CD4-positive, alpha-beta memory T cell (primary cell): ENCODE measurements at regions not wholly inside any gene's neighbourhood (a gene's known extent, or its start where the extent isn't known, plus 50 kb on each side); places are given as distances from the start of the nearest gene placed in this dataset.
"Not testable (repeated sequence)": the region's sequence is repeated elsewhere in the genome, so short reads cannot be mapped to it uniquely, and the experiment has no call there.

Source experiments
- CTCF ChIA-PET: fragments of 350-600 bp; sonication (Branson Sonifier 250); formaldehyde crosslinking; loops from one replicate; lab custom pipeline; 2021; ENCODE audit warnings: inconsistent platforms; ENCODE audit not compliant: partially characterized antibody; lab: Charles Lee
- POLR2A ChIA-PET: fragments of 350-600 bp; sonication (Branson Sonifier 250); formaldehyde crosslinking; loops from one replicate; lab custom pipeline; 2021; ENCODE audit not compliant: partially characterized antibody; lab: Charles Lee
- DNase-seq, 5 donors: peaks; one replicate each; pipeline versions ENCODE4 v3.0.0 to v3.0.0-alpha.2; 2020 to 2022; ENCODE audit warnings: mixed read lengths in 1 of 5
- H3K27ac ChIP-seq: one replicate; pipeline ENCODE4 v1.7.0; 2013; ENCODE audit warnings: low read depth, low read length
- H3K27me3 ChIP-seq: 2 replicates; pipeline ENCODE4 v1.7.0; 2013; ENCODE audit warnings: mild to moderate bottlenecking, low read length, moderate library complexity; ENCODE audit not compliant: insufficient read depth
- H3K36me3 ChIP-seq: 2 replicates; pipeline ENCODE4 v1.7.0; 2013; ENCODE audit warnings: mild to moderate bottlenecking, low read length, moderate library complexity; ENCODE audit not compliant: insufficient read depth
- H3K4me1 ChIP-seq: 2 replicates; pipeline ENCODE4 v1.7.0; 2013; ENCODE audit warnings: mild to moderate bottlenecking, low read length, moderate library complexity; ENCODE audit not compliant: insufficient read depth
- H3K4me3 ChIP-seq, 2 donors: one replicate each; pipeline ENCODE4 v1.7.0; 2013; ENCODE audit warnings: low read length in 2 of 2, mild to moderate bottlenecking in 1 of 2
- H3K9me3 ChIP-seq, 2 donors: one replicate each; pipeline ENCODE4 v1.7.0; 2013; ENCODE audit warnings: low read length in 2 of 2, control low read depth in 1 of 2; ENCODE audit not compliant: control insufficient read depth in 1 of 2
- H3K27ac Mint-ChIP-seq, 7 donors: one replicate each; pipeline ENCODE4 v1.8.0; 2020 to 2021; ENCODE audit warnings: mixed read lengths in 7 of 7, mild to moderate bottlenecking in 6 of 7, inconsistent platforms in 3 of 7, moderate library complexity in 3 of 7
- H3K27me3 Mint-ChIP-seq, 2 donors: one replicate each; pipeline ENCODE4 v1.8.0; 2020 to 2021; ENCODE audit warnings: mixed read lengths in 2 of 2
- H3K36me3 Mint-ChIP-seq, 2 donors: one replicate each; pipeline ENCODE4 v1.8.0; 2020 to 2021; ENCODE audit warnings: mixed read lengths in 2 of 2, inconsistent platforms in 1 of 2, mild to moderate bottlenecking in 1 of 2
- H3K4me1 Mint-ChIP-seq, 4 donors: one replicate each; pipeline ENCODE4 v1.8.0; 2020 to 2021; ENCODE audit warnings: mixed read lengths in 4 of 4, mild to moderate bottlenecking in 1 of 4
- H3K4me3 Mint-ChIP-seq, 8 donors: one replicate each; pipeline ENCODE4 v1.8.0; 2020 to 2021; ENCODE audit warnings: mixed read lengths in 8 of 8, mild to moderate bottlenecking in 7 of 8, moderate library complexity in 6 of 8, inconsistent platforms in 3 of 8
- H3K9me3 Mint-ChIP-seq, 8 donors: one replicate each; pipeline ENCODE4 v1.8.0; 2020 to 2021; ENCODE audit warnings: mixed read lengths in 8 of 8, mild to moderate bottlenecking in 5 of 8, inconsistent platforms in 3 of 8, moderate library complexity in 1 of 8
- intact Hi-C: fragments of 100-400 bp; cut with micrococcal nuclease; formaldehyde crosslinking; loops from one replicate; pipeline ENCODE4 v1.15.1; 2023

DNA sequence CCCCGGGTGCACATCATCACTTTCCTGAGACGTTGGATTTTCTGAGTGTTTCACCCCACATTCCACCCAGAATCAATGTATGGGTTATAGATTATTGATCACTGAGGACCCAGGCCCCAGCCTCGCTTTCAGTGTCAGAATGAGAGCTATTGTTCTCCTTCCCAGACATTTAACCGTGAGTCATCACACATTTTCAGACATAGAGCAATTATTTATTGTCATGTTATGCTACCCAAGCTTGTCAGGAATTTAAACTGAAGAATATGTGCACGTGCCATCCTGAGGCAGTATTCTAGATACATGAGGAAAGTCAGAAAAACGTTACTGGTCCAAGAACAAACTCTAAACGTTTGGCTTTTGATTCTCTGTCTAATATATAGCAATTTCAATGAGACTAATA lies 276.6 kb upstream of the ZNF507 start:
- Mint-ChIP-seq H3K27me3 (peaks cover 2 to 3% of the 10 kb centered on the region in 2 donors), H3K9me3 (peaks cover 0 to 6% (median under 1%) of the 10 kb centered on the region in 8 donors), H3K27ac (no peak overlapping the region), H3K36me3 (no peaks in the 10 kb centered on the region), H3K4me3 (no peak overlapping the region), H3K4me1 (no peaks in the 10 kb centered on the region)
- H3K36me3 ChIP-seq: no peaks in the 10 kb centered on the region
- H3K27ac ChIP-seq: no peak overlapping the region
- DNase-seq: no peak
- ChIA-PET CTCF (no interaction called here), POLR2A (no interaction called here)
- H3K27me3 ChIP-seq: no peaks in the 10 kb centered on the region
- intact Hi-C loops: no loop called here
- H3K9me3 ChIP-seq: no peaks in the 10 kb centered on the region
- H3K4me1 ChIP-seq: no peaks in the 10 kb centered on the region
- no peak overlapping the region for H3K4me3 ChIP-seq

- Histone ChIP-seq H3K36me3 (no peaks in the 10 kb centered on the region), H3K27me3 (no peaks in the 10 kb centered on the region), H3K4me1 (no peaks in the 10 kb centered on the region), H3K27ac (no peak overlapping the region), H3K4me3 (no peak overlapping the region), H3K9me3 (no peaks in the 10 kb centered on the region)
- DNase-seq: no peak
- no peaks in the 10 kb centered on the region for H3K4me1 Mint-ChIP-seq
- ChIA-PET POLR2A (no interaction called here), CTCF (no interaction called here)
- H3K36me3 Mint-ChIP-seq: no peaks in the 10 kb centered on the region
- no peak overlapping the region for H3K4me3 Mint-ChIP-seq
- intact Hi-C loops: no loop called here
- no peak overlapping the region for H3K27ac Mint-ChIP-seq
- peaks cover 0 to 6% (median 0%) of the 10 kb centered on the region in 8 donors for H3K9me3 Mint-ChIP-seq
- peaks cover 0 to 2% of the 10 kb centered on the region in 2 donors for H3K27me3 Mint-ChIP-seq
Measured at GRCh38 chr19:32070101-32070500, 275.3 kb upstream of the ZNF507 start.

DNA sequence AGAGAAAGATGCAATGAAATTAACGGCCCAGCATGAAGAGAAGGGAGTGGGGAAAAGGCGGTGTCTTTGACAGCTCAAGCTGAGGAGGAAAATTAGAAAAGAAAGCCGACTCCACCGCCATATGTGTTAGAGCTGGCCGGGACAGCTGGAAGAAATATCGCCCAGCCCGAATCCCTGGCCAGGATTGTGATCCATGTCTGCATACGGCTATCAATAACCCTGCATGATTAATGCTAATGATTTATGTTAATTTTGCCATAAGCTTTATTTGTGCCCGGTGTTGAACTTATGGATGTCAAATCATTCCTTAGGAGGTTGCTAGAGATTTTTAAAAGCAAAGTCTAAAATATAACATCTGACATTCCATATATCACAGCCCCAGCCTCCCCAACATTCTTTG lies 263.4 kb upstream of the ZNF507 start:
- H3K4me1 ChIP-seq: no peaks in the 10 kb centered on the region
- peaks cover 0 to 13% (median 4%) of the 10 kb centered on the region in 8 donors for H3K9me3 Mint-ChIP-seq
- H3K27ac ChIP-seq: no peak overlapping the region
- H3K4me1 Mint-ChIP-seq: peaks cover 0 to 2% (median 0%) of the 10 kb centered on the region in 4 donors
- no peak for DNase-seq
- no peaks in the 10 kb centered on the region for H3K36me3 Mint-ChIP-seq
- POLR2A ChIA-PET: no interaction called here
- no peaks in the 10 kb centered on the region for H3K36me3 ChIP-seq
- intact Hi-C loops: no loop called here
- no peak overlapping the region for H3K4me3 Mint-ChIP-seq
- no peaks in the 10 kb centered on the region for H3K27me3 ChIP-seq
- CTCF ChIA-PET: no interaction called here
- peaks cover 2 to 4% of the 10 kb centered on the region in 2 donors for H3K27me3 Mint-ChIP-seq
- no peak overlapping the region for H3K27ac Mint-ChIP-seq
- H3K4me3 ChIP-seq: no peak overlapping the region
- H3K9me3 ChIP-seq: no peaks in the 10 kb centered on the region

GRCh38 chr19:32084756-32085363 lies 260.6 kb upstream of the ZNF507 start:
- intact Hi-C loops, CTCF ChIA-PET, H3K27ac Mint-ChIP-seq, H3K36me3 Mint-ChIP-seq, H3K9me3 ChIP-seq, H3K27me3 Mint-ChIP-seq, H3K4me1 ChIP-seq, H3K4me3 Mint-ChIP-seq, H3K36me3 ChIP-seq, H3K4me1 Mint-ChIP-seq, H3K27me3 ChIP-seq, POLR2A ChIA-PET, DNase-seq, H3K4me3 ChIP-seq, H3K27ac ChIP-seq: not testable (repeated sequence)
- H3K9me3 Mint-ChIP-seq: peaks cover 0 to 13% (median 5%) of the 10 kb centered on the region in 8 donors

DNA sequence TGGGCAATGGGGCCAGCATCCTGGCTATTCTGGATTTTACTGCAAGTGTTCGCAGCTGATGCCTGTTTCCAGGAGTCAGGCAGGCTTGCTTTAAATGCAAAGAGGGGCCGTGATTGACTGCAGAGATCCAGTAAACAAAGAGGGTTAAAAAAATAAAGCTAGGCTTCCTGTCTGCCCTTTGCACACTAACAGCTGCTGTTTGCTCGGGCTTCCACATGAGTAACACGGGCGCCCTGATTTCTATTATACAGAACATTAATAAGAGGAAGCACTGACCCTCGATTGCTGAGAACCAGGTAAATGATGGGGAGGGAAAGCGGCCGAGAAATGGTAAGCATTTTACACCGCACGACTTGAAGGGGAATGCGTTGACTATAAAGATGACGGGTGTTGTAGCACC lies 254.2 kb upstream of the ZNF507 start:
- no peak overlapping the region for H3K4me3 Mint-ChIP-seq
- H3K27ac Mint-ChIP-seq: no peak overlapping the region
- H3K4me1 Mint-ChIP-seq: no peaks in the 10 kb centered on the region
- no peaks in the 10 kb centered on the region for H3K36me3 ChIP-seq
- H3K4me3 ChIP-seq: no peak overlapping the region
- intact Hi-C loops: no loop called here
- peaks cover 2 to 6% of the 10 kb centered on the region in 2 donors for H3K27me3 Mint-ChIP-seq
- H3K27ac ChIP-seq: no peak overlapping the region
- no peaks in the 10 kb centered on the region for H3K27me3 ChIP-seq
- H3K9me3 Mint-ChIP-seq: peaks cover 0 to 15% (median 3%) of the 10 kb centered on the region in 8 donors
- CTCF ChIA-PET: no interaction called here
- no peaks in the 10 kb centered on the region for H3K9me3 ChIP-seq
- no peak for DNase-seq
- POLR2A ChIA-PET: no interaction called here
- H3K4me1 ChIP-seq: no peaks in the 10 kb centered on the region
- no peaks in the 10 kb centered on the region for H3K36me3 Mint-ChIP-seq

DNA sequence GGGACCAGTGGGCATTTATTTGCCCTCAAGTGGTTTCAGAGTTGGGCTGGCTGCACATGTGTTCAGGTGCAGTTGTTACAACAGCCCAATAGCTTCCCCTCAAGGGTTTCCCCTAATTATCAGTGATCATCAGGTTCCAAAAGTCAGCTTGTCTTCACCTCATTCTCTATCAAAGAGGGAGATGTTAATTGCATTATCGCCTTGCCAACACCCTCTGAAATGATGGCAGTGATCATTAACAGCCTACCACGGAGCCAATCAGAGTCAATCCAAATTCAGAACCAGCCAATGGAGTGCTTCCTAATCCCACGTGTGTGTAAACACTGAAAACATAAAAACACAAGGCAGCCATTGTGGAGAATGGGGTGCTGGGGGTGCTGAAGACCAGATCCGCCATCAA lies 248.4 kb upstream of the ZNF507 start:
- no peak overlapping the region for H3K27ac Mint-ChIP-seq
- H3K4me1 ChIP-seq: no peaks in the 10 kb centered on the region
- H3K4me3 ChIP-seq: no peak overlapping the region
- H3K27me3 ChIP-seq: no peaks in the 10 kb centered on the region
- no peak overlapping the region for H3K4me3 Mint-ChIP-seq
- no peaks in the 10 kb centered on the region for H3K36me3 Mint-ChIP-seq
- H3K27me3 Mint-ChIP-seq: peaks cover 2% of the 10 kb centered on the region in 2 donors
- H3K9me3 ChIP-seq: no peaks in the 10 kb centered on the region
- ChIA-PET POLR2A (no interaction called here), CTCF (no interaction called here)
- intact Hi-C loops: no loop called here
- H3K27ac ChIP-seq: no peak overlapping the region
- H3K36me3 ChIP-seq: no peaks in the 10 kb centered on the region
- peaks cover 0 to 11% (median 5%) of the 10 kb centered on the region in 8 donors for H3K9me3 Mint-ChIP-seq
- no peaks in the 10 kb centered on the region for H3K4me1 Mint-ChIP-seq
- DNase-seq: no peak

GRCh38 chr19:32097620-32098019 lies 247.8 kb upstream of the ZNF507 start:
- DNase-seq: no peak
- no peak overlapping the region for H3K27ac Mint-ChIP-seq
- no peaks in the 10 kb centered on the region for H3K9me3 ChIP-seq
- H3K4me1 Mint-ChIP-seq: no peaks in the 10 kb centered on the region
- no peaks in the 10 kb centered on the region for H3K36me3 ChIP-seq
- no peaks in the 10 kb centered on the region for H3K27me3 ChIP-seq
- H3K4me1 ChIP-seq: no peaks in the 10 kb centered on the region
- H3K27ac ChIP-seq: no peak overlapping the region
- H3K9me3 Mint-ChIP-seq: peaks cover 0 to 11% (median 5%) of the 10 kb centered on the region in 8 donors
- H3K27me3 Mint-ChIP-seq: peaks cover 2 to 3% of the 10 kb centered on the region in 2 donors
- CTCF ChIA-PET: no interaction called here
- no peak overlapping the region for H3K4me3 ChIP-seq
- intact Hi-C loops: no loop called here
- H3K36me3 Mint-ChIP-seq: no peaks in the 10 kb centered on the region
- POLR2A ChIA-PET: no interaction called here
- no peak overlapping the region for H3K4me3 Mint-ChIP-seq
